Breast epithelium (tissue), 3 donors: ENCODE measurements at regions not wholly inside any gene's neighbourhood (a gene's known extent, or its start where the extent isn't known, plus 50 kb on each side); places are given as distances from the start of the nearest gene placed in this dataset.

Experiments
- CTCF ChIP-seq, 3 donors: fragments of 450-650 bp; IDR thresholded peaks; one replicate each; pipeline ENCODE4 v1.5.1; 2016 to 2017; ENCODE audit warnings: antibody characterized with exemption in 3 of 3, mild to moderate bottlenecking in 3 of 3, moderate library complexity in 3 of 3
- POLR2A ChIP-seq: fragments of 450-650 bp; IDR thresholded peaks from one replicate; pipeline ENCODE4 v1.6.1; 2016; ENCODE audit warnings: antibody characterized with exemption, mild to moderate bottlenecking, moderate library complexity

DNA sequence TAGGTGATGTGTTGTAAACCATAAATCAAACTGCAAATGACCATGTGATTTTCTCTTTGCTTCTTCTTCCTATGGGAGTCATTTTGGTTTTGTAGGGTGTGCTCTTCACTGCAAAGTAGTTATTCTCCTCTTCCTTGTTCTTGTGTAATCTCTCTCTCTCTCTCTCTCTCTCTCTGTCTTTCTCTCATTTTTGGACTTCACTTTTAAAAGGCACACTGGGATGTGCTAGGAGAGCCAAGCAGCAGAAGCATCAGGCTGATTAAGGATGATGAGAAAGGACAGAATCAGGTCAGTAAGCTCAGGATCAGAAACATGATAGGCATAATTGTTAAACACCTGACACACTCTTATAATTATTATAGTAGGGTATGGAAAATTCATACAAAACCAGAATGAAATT lies 505.3 kb upstream of the ZNF608 start:
- TF ChIP-seq CTCF (IDR thresholded peaks at IDR 0.05) (no peak), POLR2A (no peak)
